NCI-H2196 treated with DMSO at 0.1 percent for 48 hours (cell line): ENCODE measurements at regions not wholly inside any gene's neighbourhood (a gene's known extent, or its start where the extent isn't known, plus 50 kb on each side); places are given as distances from the start of the nearest gene placed in this dataset.
"Not testable (repeated sequence)": the region's sequence is repeated elsewhere in the genome, so short reads cannot be mapped to it uniquely, and the experiment has no call there.

Source experiments
- DNase-seq: peaks from one replicate; lab custom pipeline; 2025; ENCODE audit not compliant: unreplicated experiment; lab: John Stamatoyannopoulos, UW

DNA sequence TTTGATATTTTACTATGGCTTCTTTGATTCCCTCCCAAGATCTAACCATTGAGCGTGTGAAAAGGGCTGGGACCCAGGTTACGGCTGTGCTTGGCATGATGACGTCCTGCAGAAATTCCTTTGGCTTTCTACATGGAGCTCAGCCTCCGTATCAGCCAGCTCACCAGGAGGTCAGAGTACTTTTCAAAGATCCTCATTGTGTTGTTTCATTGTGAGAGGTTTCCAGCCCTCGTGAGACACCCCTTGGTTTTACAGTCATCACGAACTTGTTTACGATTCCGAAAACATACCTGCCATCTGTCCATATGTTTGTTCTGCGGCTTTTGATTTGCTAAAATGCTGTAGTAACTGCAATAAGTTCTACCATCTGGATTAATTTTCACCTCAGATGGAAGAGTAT lies 453.1 kb downstream of the TMEM121 start:
- no peak for DNase-seq

DNA sequence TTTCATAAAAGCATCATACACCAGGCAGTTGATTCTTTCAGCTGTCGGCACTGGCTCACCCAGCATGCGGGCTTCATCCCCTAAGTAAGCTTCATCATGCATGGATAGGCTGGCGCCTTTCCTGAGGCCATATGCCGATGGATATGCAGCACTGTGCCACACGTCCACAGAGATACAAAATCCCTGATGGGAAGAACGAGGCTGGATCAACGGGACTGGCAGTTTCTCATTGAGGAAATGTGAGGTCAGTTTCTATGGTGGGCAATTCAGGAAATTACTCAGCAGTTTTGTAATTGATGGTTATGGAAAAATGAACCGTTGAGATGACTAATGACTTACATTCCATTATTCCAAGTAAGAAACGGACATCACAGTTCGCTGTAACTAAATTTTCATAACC lies 453.8 kb downstream of the TMEM121 start:
- no peak for DNase-seq

- DNase-seq: not testable (repeated sequence)
Observed at GRCh38 chr14:105981517-105982302, 455.3 kb downstream of the TMEM121 start.

GRCh38 chr14:105982664-105983063 lies 456.3 kb downstream of the TMEM121 start:
- DNase-seq: no peak

DNA sequence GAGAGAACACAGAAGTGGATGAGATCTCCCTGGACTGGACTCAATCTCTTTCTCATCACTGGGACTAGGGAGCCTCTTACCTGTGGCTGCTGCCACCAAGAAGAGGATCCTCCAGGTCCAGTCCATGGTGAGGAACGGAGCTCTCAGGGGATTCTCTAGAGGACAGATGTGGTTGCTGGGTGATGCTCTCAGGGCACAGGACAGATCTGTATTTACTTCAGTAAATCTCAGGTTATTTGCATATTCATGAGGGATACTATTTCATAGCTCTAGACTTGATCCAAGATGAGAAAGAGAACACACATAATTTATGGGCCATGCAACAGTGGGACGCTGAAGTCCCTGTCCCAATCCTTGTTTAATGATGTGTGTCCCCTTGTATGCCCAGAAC lies 460.5 kb downstream of the TMEM121 start:
- no peak for DNase-seq

- no peak for DNase-seq
Observed at GRCh38 chr14:105987563-105987962, 461.2 kb downstream of the TMEM121 start.

DNA sequence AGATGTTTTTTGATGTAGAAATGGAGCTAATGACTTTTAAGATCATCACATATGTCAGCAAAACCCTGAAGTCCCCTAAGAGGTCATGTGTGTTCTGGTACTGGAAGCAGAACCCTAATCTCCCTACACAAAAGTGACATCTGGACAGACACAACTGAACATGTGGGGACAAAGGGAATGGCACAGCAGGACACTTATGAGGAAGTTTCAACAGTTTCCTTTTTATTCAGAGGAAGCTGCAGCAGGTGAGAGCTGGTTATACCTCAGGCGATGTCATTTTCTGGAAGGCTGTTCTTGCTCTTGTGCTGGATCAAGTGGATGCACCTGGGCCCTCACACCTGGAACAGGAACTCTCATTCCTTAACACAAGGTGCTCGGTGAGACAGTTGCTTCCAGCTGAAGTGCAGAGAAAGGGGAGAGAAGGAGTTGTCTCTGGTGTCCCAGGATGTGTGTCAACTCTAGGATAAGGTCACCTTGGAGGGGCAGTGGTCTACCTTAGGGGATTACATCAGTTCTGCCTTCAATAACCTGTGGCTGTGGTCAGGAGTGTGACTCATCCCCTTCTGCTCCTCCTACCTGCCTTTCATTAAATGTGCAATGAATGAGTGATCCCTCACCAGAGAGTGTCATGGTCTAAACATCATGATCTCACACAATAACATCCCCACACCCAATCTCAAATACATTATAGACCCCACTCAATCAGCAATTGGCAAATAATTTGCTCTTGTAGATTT lies 463.4 kb downstream of the TMEM121 start:
- DNase-seq: no peak

GRCh38 chr14:105991677-105992076 lies 465.3 kb downstream of the TMEM121 start:
- DNase-seq: not testable (repeated sequence)

GRCh38 chr14:105993814-105994213 lies 467.4 kb downstream of the TMEM121 start:
- no peak for DNase-seq

GRCh38 chr14:105995011-105995710 lies 468.8 kb downstream of the TMEM121 start:
- DNase-seq: not testable (repeated sequence)

DNA sequence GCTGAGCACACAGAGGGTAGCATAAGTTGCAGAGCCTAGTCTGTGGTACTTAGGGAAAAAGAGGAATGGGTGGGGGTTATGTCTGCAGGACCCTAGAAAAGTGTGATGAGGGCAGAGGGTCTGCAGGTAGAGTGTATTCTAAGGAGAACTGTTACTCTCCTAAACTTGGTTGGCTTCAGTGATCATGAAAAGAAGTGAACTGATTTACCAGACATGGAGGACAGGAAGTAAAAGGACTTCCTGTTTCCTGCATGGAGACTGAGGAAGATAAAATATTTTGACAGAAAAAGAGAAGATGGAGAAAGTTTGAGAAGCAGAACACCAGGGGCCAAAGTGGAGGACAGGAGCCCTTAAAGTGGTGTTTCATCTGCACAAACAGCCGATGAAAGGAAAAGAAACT lies 472.2 kb downstream of the TMEM121 start:
- not testable (repeated sequence) for DNase-seq

DNA sequence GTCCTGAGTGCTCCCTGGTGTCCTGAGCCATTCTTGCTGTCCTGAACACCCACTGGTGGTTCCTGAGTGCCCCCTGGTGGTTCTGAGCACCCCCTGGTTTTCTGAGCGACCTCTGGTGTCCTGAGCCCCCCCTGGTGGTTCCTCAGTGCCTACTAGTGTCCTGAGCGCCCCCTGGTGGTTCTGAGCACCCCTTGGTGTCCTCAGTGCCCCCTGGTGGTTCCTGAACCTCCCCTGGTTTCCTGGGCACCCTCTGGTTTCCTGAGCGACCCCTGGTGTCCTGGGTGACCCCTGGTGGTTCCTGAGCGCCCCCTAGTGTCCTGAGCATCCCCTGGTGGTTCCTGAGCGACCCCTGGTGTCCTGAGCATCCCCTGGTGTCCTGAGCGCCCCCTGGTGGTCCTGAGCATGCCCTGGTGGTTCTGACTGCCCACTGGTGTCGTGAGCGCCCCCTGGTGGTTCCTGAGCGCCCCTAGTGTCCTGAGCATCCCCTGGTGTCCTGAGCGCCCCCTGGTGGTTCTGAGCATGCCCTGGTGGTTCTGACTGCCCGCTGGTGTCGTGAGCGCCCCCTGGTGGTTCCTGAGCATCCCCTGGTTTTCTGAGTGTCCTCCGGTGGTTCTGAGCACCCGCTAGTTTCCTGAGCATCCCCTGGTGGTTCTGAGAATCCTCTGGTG lies 473.1 kb downstream of the TMEM121 start:
- no peak for DNase-seq

- DNase-seq: not testable (repeated sequence)
Observed at GRCh38 chr14:106000029-106000511, 473.7 kb downstream of the TMEM121 start.

- DNase-seq: not testable (repeated sequence)
Observed at GRCh38 chr14:106001277-106001676, 474.9 kb downstream of the TMEM121 start.

- no peak for DNase-seq
Observed at GRCh38 chr14:106003351-106003750, 477.0 kb downstream of the TMEM121 start.

- not testable (repeated sequence) for DNase-seq
Observed at GRCh38 chr14:106004937-106005795, 478.8 kb downstream of the TMEM121 start.

- DNase-seq: not testable (repeated sequence)
Observed at GRCh38 chr14:106006043-106006442, 479.7 kb downstream of the TMEM121 start.

DNA sequence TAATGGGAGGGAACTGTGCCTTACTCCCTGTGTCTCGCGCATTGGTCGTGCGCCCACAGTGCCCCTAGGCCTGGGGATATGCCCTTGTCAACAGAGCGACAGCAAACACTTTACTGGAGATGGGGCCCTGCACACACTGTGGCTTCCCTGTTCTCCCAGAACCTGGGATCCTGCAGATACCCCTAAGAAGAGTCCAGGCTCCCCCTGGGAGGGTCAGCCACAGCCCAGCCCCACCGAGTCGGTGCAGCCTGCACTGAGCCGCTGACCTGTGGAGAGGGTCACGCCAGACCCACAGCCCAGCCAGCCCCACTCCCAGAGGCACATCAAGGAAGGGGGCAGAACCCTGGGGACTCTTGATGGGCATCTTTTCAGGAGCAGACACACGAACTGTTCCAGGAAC lies 480.3 kb downstream of the TMEM121 start:
- DNase-seq: not testable (repeated sequence)

- no peak for DNase-seq
Observed at GRCh38 chr14:106010783-106011182, 484.4 kb downstream of the TMEM121 start.
